Renal pelvis (tissue), 1 donor: ENCODE measurements at regions not wholly inside any gene's neighbourhood (a gene's known extent, or its start where the extent isn't known, plus 50 kb on each side); places are given as distances from the start of the nearest gene placed in this dataset.
"Not testable (repeated sequence)": the region's sequence is repeated elsewhere in the genome, so short reads cannot be mapped to it uniquely, and the experiment has no call there.

Experiments
- DNase-seq: peaks from one replicate; pipeline ENCODE4 v3.0.0-alpha.2; 2013

DNA sequence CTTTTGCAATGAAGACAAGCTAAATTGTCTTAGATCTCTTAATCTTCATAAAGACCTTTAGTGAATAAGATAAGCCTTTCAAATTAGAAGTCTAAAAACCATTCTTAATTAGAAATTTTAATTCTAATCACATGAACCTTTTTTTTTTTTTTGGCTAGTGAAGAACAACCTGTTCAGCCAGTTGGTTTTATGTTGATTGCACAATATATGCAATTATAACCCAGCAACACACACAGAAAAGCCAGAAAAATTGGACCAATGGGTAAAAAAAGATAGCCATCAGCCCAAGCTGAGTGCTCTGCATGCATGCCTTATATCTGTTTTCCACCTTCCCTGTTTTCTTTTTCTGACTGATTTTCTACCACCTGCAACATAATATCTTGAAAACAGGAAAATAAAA is 252.2 kb downstream of the SYT10 start:
- DNase-seq, result no peak

DNA sequence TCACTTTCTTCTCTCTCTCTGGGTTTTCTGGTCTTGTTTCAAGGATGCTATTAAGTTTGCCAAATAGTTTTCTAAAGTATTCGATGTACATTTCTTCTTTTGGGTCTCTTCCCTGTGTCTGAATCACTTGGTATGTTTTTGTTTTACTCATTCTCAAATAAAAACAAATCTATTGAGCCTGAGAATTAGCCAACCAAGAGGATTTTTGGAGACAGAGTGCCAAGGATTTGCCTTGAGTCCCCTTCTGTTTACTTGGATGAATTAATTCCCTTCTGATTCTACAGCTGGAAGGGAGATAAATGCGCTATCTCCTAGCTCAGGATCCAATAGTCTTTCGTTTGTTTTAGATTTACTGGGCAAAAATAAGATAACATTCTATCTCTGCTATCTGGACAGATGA is 255.5 kb downstream of the SYT10 start:
- DNase-seq, result no peak

DNA sequence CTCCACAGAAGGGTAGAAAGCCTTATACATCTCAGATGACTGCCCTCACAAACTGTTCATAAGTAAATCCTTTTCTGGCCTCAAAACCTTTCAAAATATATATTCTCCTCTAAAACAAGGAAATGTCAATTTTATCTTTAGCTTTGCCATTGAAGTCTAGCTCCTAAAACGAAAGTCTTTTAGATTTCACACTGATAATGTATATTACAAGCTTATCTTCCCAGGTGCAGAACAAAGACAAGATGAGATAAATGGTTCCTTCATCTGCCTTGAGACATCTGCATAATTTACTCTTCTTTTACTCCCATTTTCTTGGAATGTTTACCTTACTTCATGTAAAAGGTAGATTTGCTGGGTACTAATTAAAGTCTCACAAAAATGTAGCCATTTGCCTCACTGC is 257.1 kb downstream of the SYT10 start:
- no peak for DNase-seq

DNA sequence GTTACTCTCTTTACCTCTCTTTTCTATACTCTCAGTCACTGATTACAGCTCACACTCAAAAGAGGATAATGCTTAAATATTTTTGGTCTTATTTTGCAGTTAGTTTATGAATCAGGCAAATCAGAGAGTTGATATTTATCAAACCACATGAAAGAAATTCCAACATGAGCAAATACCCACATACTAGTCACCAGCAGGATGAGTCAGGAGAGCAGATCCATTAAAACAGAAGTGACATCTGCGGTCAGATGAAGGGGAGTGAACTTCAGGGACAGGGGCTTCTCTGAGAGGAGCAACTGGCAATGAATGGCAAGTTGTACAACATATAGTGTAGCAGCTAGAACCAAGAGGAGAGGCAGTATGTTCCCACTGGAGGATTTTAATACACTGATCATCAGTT is 258.7 kb downstream of the SYT10 start:
- no peak for DNase-seq

DNA sequence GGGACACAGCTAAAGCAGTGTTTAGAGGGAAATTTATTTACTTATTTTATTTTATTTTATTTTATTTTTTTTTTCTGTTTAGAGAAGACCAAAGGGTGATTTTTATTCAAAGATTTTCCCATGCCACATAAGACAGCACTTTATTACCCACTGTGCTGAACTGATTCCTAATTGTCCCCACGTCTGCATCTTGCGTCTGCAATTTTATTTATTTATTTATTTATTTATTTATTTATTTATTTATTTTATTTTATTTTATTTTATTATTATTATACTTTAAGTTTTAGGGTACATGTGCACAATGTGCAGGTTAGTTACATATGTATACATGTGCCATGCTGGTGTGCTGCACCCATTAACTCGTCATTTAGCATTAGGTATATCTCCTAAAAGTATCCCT is 269.7 kb upstream of the PKP2 start:
- not testable (repeated sequence) for DNase-seq

DNA sequence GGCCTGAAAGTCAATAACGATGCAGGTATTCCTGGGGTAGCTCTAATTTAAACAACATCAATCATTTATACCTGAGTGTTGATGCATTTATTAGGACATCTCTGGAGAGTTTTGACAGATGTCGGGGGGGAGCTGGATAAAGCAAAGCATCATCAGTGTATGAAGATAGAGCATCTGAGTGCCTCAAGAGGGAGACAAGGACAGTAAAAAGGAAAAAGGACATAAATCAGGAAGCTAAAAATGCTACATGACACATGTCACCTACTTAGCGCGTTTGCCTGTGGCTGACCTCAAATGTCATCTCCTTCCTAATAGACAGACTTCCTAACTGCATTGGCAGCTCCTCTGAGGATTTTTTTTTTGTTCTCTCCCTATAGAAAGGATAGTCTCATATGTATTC is 259.5 kb upstream of the PKP2 start:
- no peak for DNase-seq

DNA sequence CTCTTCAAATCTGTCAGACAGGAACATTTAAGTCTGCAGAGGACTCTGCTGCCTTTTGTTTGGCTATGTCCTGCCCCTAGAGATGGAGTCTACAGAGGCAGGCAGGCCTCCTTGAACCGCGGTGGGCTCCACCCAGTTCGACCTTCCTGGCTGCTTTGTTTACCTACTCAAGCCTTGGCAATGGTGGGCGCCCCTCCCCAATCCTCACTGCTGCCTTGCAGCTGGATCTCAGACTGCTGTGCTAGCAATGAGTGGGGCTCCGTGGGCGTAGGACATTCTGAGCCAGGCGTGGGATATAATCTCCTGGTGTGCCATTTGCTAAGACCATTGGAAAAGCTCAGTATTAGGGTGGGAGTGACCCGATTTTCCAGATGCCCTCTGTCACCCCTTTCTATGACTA is 250.7 kb upstream of the PKP2 start:
- not testable (repeated sequence) for DNase-seq

DNA sequence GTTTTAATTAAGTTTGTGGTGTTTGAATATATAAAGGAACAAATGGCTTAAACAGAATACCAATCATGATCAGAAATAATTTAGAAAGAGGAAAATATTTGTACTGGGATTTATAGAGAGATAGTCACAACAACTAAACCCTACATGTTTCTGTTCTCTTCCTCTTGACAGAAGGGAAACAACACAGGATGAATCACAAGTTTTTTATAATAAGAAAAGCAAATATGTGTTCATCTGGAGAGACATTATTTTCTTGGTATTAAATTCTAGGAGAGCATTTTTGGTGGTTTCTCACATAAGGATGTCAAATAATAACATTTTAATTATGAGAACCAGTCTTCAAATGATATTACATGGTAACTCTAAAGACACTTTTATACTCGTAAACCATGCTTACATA is 232.9 kb upstream of the PKP2 start:
- DNase-seq, result no peak

DNA sequence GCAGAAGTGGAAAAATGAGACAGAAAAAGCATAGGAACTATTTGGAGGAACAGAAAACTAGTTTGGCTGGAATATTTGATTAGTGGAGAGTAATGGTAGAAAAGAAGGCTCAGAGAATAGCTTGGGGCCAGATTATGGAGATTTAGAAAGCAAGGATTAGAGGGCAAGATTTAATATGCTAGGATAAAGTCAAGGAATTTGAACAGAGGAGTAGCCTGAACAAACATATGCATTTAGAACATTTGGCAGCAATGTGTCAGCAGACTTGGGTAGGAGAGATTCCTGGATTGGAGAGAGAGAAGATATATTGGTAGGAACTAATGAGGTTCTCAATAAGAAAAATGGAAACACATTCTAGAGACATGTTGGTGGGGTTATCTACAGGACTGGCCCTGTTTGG is 229.2 kb upstream of the PKP2 start:
- no peak for DNase-seq

DNA sequence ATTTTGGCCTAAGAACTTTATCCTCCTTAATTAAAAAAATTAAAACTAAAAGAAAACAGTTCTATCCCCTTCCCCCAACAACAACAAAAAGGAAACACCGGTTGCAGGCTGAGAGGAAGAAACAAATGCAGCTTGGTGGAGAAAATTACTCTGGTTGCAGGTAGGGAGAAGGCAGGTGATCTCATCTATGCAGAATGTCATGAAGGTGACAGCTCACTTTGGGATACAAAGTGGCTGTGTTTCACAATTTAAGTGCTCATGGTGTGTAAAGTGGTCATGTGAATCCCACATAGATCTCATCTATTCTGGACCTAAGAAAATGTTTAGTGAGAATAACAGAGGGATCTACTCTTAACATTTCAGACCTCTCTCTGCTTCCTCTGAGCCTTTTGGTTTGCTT is 219.7 kb upstream of the PKP2 start:
- DNase-seq, result no peak

DNA sequence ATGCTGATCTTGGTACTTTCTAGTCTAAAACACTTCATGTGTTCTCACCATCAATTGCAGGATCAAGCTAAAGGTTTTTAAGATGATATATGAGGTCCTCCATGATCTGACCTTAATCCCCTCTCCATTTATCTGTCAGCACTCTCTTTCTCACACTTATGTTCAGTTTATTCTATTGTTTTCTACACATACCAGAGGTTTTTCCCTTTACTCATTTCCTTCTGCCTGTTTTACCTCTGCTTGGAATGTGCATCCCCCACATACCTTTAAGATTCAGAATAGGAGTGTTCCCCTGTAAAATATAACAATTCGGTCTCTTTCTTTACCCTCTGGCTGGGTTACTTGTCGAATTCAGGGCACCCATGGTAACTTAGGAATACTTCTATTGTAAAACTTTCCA is 219.1 kb upstream of the PKP2 start:
- no peak for DNase-seq

DNA sequence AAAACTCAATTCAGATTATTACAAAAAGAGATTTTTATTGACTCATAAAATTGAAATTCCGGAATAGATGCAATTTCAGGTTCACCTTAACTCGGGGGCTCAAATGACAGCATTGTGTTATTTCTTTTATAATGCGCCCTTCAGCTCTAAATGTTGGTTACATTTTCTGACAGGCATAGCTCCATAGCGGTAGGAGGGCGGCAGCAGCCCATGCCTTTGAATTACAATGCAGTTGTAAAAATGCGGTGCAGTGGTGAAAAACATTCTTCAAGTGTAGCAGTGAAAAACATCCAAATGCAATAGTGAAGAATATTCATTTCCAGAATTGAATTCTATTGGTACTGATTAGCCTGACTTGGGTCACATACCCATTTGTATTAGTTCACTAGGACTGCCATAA is 215.3 kb upstream of the PKP2 start:
- DNase-seq, result no peak

DNA sequence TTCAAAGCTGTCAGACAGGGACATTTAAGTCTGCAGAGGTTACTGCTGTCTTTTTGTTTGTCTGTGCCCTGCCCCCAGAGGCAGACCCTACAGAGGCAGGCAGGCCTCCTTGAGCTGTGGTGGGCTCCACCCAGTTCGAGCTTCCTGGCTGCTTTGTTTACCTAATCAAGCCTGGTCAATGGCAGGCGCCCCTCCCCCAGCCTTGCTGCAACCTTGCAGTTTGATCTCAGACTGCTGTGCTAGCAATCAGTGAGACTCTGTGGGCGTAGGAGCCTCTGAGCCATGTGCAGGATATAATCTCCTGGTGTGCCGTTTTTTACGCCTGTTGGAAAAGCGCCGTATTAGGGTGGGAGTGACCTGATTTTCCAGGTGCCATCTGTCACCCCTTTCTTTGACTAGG is 211.2 kb upstream of the PKP2 start:
- DNase-seq, result not testable (repeated sequence)

DNA sequence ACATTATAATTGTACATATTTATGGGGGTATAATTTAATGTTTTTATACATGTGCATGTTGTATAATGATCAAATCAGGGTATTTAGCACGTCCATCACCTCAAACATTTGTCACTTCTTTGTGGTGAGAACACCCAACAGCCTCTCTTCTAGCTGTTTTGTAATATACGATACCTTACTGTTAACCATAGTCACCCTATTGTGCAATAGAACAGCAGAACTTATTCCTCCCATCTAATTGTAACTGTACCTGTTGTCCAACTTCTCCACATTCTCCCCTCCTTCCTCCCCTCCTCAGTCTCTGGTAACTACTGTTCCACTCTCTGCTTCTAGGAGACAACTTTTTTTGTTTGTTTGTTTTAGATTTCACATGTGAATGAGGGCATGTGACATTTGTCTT is 197.0 kb upstream of the PKP2 start:
- DNase-seq, result no peak

DNA sequence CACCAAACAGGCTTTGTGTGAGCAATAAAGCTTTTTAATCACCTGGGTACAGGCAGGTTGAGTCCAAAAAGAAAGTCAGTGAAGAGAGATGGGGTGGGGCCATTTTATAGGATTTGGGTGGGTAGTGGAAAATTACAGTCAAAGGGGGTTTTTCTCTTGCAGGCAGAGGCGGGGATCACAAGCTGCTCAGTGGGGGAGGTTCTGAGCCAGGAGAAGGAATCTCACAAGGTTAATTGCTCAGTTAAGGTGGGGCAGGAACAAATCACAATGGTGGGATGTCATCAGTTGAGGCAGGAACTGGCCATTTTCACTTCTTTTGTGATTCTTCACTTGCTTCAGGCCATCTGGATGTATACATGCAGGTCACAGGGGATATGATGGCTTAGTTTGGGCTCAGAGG is 191.3 kb upstream of the PKP2 start:
- DNase-seq, result not testable (repeated sequence)

DNA sequence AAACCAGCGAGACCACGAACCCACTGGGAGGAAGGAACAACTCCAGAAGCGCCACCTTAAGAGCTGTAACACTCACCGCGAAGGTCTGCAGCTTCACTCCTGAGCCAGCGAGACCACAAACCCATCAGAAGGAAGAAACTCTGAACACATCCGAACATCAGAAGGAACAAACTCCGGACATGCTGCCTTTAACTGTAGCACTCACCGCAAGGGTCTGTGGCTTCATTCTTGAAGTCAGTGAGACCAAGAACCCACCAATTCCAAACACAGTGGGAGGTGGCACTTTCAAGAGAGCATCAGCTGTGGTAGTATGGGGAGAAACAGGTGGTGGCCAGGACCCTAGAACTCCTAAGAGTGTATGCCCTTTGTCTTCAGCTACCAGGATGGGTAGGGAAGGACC is 179.8 kb upstream of the PKP2 start:
- DNase-seq, result not testable (repeated sequence)

DNA sequence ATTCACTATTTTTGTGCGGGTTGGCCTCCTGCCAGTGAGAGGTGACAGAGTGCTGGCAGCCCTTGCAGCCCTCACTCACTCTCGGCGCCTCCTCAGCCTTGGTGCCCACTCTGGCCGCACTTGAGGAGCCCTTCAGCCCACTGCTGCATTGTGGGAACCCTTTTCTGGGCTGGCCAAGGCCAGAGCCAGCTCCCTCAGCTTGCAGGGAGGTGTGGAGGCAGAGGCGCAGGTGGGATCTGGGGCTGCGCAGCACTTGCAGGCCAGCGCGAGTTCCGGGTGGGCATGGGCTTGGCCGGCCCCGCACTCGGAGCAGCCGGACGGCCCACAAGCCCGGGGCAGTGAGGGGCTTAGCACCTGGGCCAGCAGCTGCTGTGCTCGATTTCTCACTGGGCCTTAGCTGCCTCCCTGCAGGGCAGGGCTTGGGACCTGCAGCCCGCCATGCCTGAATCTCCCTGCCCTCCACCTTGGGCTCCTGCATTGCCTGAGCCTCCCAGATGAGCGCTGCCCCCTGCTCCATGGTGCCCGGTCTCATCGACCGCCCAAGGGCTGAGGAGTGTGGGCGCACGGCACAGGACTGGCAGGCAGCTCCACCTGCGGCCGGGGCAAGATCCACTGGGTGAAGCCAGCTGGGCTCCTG is 178.7 kb upstream of the PKP2 start:
- not testable (repeated sequence) for DNase-seq

DNA sequence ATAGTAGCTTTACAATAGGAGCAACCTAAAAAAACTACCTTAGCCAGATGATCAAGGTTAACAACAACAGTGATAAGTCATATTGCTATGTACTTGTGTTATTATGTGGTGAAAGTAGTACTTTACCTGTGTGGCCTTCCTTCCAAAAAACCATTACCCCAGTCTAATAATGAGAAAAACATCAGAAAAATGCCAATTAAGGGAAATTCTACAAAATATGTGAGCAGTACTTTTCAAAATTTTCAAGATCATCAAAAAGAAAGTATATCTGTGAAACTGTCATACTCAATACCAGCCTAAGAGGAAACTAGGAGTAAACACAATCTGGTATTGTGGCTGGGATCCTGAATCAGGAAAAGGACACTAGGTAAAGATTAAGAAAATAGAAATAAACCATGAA is 165.3 kb upstream of the PKP2 start:
- no peak for DNase-seq

DNA sequence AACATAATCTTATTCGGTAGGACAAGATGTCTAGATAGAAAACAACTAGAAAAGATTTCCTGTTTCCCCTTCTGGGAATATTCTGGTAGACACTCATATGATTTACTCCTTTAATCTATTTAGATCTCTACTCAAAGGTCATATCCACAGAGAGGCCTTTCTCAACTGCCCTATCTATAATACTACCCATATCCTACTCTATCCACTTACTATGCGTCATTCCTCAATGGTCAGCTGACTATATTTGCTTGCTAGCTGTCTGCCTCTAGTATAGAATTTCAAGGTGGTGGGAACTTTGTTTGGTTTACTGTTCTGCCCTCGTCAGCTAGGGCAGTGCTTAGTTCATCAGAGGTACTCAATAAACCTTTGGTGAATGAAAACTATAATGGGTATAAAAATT is 157.8 kb upstream of the PKP2 start:
- no peak for DNase-seq

DNA sequence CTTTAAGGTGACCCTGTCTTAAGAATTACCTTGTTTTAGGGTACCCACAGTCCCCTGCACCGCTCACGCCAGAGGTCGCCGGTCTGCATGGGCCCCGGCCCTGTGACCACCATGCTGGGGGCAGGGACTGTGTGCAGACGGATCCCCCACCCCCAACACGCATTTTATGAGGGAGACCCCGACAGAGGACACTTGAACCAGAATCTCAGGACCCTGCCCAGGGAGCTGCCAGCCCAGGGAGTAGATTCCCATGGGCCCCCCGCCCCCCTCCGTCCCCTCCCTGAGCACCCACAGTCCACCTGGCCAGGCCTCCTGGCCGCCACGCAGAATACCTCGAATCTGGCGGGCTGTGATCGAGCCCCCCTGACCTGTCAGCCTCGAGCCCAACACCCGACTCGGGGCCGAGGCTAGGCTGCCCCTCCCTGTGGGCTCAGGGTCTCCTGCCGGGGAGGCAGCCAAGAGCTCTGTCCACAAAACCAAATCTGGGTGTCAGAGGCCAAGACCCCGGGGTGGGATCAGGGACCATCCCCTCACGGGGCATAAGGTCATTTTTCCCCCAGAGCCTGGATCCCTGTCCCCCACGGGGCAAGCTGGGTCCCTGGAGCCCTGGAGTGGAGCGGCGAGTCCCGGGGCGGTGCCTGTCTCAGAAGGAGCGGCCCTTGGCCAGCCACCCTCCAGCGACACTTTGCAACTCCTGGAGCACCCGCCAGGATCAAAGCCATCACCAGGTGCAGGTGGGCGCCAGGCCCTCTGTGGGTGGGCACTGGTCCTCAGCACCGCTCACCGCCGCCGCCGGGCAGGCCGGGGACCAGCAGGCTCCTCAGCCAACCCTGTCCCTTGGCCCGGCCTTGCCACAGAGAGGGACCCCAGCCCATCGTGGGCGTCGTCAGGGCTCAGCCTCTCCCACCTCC is 155.8 kb upstream of the PKP2 start:
- no peak for DNase-seq

DNA sequence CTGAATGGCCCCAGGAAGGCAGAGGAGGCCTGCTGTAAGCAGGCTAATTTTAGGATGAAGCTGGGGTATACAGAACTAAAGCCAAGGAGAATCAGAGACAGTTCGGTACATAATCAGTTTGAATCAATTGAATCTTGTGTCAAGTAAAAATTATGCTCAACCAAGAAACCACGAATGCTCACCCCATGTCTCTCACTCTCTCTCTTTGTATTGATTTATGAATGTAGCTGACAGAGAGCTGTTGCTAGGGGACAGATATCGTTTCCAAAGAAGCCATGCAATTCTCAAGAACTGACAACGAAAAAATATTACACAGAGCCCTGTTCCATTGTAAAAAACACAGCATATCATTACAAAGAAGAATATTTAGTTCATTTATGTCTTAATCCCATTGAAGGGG is 151.1 kb upstream of the PKP2 start:
- no peak for DNase-seq

DNA sequence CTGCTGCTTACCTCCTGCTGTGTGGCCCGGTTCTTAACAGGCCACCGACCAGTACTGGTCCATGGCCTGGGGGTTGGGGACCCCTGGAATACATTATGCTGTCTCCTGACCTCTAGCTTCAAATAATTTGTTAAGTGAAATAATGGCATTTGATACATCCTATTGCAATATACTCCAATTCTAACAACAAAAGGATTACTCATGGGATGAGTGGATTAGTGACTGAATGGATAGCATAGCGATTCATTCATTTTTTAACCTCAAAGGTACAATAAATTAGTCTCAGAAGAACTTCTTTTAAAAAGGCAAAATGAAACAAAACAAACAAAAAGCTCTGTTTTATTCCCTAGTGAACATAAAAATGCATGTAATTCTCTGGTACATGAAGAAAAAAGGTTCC is 147.9 kb upstream of the PKP2 start:
- no peak for DNase-seq

DNA sequence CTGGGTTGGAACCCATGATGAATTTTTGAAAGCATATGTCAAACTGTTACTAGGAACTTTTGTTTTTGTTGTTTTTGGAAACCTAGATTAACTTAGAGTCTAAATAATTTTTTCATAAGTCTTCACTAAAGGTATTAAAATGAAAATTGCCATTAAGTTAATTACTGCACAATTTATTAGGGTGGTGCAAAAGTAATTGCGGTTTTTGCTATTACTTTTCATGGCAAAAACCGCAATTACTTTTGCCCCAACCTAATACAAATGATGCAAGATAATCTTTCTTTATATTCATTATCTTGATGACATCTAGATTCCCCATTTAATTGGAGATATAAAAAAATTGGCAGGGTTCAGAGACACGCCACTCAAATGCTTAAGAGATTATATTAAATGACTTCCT is 145.0 kb upstream of the PKP2 start:
- DNase-seq, result no peak

DNA sequence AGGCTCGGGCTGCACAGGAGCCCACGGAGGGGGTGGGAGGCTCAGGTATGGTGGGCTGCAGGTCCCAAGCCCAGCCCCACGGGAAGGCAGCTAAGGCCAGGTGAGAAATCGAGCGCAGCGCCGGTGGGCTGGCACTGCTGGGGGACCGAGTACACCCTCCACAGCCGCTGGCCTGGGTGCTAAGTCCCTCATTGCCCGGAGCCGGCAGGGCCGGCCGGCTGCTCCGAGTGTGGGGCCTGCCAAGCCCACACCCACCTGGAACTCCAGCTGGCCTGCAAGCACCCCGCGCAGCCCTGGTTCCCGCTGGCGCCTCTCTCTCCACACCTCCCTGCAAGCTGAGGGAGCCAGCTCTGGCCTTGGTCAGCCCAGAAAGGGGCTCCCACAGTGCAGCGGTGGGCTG is 137.4 kb upstream of the PKP2 start:
- DNase-seq, result not testable (repeated sequence)
